ENCODE measurements at regions not wholly inside any gene's neighbourhood (a gene's known extent, or its start where the extent isn't known, plus 50 kb on each side); places are given as distances from the start of the nearest gene placed in this dataset.

DNA sequence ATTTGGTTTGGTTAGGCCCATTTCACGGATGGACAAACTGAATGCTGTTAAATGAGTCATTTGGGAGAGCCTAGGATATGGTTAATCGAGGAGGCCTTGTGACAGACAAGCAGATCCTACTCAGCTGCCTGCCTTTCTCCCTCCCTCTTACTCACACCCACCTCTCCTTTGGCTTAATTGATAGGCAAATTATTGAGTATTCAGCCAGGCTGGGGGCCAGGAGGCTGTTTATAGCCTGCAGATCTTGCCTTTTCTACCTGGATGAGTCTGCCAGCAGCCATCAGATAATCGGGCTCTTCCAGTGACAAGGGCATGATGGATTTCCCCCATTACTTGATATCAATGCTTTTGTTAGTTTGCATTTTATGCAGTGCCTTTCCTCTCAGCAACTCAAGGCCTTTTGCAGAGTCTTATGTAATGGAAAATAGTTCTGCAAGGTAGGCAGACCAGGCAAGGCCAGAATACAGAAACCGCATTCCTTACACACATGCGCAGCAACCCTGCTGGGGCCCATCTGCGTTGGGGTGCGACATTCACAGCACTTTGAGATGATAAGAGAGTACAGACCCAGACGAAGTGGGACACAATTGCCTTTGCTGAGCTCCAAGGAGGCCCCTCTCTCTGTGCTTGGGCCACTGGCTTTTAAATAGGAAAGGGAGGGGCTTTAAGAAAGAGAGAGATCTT, 96.2 kb upstream of the ATP6AP2 start:
- no peak for DNase-seq

DNA sequence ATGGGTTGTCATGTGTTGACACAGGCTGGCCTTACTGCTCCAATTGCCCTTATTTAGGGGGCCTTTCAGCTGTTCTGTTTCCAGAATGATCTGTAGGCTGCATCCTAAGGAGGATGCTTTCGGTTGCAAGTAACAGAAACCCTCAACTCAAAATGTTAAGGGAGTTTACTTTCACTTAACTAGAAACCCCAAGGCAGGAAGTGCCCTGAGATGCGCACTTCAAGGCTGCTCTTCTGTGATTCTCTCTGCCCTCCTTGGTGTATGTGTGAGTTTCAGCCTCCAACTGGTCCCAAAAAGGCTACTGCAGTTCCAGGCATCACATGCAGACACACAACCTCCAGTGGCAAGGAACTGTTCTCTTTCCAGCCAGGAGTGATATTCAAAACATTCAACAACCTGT, 97.3 kb upstream of the ATP6AP2 start:
- no peak for DNase-seq

DNA sequence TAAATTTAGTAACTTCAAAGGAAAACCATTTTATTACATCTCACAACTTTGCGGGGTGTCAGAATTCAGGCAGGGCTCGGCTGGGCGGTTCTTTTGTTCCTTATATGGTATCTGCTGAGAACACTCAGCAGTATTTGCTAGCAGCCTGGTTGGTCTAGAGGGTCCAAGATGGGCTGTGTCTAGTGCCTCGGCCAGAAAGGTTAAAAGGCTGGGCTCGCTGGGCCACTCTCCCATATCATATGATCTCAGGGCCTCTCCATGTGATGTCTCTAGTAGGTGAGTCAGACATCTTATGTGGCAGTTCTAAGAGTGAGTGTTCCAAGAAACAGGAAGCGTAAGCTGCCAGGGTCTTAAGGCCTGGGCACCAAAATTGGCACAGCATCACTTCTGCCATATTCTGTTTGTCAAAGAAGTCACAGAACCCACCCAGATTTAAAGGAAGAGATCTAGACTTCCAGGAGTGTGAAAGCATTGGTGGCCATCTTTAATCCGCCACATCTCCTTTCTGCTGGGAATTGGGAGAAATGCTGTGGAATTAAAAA, 100.9 kb upstream of the ATP6AP2 start:
- DNase-seq, result no peak

DNA sequence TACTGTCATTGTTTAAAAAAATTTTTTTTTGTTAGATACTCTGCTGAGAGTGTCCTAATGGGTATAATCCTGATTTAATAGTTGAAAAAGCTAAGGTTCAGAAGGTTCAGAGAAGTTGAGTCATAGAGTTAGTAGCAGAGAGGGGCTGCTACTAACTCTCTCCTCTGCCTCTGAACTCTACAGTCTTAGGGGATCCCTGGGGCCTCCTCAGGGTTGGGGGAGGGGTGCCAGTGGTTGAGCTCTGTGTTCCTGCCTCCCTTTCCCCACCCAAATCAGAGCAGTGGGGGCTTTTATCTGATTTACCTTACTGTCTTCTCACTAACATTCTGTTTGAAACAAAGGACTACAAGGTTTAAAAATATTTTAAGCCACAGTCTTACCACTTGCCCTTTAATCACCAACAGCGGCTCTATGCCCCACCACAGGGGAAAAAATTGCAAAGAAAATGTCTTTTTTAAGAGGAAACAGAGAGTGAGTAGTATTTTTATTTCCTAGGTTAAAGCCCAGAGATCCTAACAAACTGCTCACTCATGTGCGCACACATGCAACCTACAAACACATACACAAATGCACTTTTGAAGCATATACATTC, 102.2 kb upstream of the ATP6AP2 start:
- DNase-seq, result no peak

DNA sequence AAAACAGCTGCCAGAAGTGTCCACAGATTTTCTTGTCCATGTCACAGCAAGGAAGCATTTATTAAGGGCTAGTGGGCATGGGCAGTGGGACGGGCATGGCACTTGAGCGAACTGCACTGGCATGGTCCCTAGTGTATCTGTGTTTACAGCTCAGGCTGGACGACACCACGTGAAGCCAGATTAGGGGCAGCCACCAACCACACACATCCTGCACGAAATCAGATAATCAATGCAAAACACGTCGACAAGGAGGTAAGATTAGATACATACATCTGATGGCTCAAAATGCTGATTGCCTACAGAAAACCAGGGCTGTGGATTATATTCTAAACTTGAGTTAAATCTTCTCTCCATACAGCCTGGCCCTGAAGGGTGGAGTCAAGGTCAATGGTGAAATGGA, 103.8 kb upstream of the ATP6AP2 start:
- DNase-seq, result no peak

DNA sequence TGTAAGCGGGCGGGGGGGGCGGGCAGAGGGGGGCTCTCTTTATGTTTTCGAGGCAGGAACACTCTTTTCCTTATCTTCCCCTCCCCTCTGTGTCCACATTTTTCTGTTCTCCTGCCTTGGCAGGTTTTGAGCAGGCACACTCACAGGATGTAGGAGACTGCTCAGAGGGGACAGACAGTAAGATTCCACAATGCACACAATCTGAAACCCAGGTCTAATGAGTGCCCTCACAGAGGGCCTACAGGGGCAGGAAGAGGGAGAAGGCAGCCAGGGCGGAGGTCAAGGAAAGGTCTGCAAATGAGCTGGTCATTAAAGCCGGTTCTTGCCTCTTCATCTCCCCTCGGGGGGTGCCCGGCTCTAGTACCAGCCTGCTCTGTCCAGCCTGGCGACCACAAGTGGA, 106.1 kb upstream of the ATP6AP2 start:
- DNase-seq, result no peak

DNA sequence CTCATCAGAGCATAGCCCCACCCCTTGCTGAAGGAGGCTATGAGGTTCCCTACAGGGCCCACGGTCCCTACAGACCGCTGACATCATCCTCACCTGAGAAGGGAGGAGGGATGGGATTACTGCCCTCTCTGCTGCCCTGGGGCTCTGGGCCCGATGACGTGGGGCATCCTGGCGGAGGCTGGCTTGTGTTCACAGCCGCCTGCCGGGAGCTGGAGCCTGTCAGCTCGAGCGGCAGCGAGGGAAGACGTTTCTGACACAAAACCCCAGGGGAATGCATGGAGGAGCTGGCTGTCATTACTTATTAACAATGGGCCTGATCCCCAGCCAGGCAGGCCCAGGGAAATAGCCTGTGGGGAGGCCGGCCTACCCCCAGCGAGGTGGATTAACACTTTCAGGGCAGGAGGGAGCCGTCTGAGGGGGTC, 106.6 kb upstream of the ATP6AP2 start:
- no peak for DNase-seq

DNA sequence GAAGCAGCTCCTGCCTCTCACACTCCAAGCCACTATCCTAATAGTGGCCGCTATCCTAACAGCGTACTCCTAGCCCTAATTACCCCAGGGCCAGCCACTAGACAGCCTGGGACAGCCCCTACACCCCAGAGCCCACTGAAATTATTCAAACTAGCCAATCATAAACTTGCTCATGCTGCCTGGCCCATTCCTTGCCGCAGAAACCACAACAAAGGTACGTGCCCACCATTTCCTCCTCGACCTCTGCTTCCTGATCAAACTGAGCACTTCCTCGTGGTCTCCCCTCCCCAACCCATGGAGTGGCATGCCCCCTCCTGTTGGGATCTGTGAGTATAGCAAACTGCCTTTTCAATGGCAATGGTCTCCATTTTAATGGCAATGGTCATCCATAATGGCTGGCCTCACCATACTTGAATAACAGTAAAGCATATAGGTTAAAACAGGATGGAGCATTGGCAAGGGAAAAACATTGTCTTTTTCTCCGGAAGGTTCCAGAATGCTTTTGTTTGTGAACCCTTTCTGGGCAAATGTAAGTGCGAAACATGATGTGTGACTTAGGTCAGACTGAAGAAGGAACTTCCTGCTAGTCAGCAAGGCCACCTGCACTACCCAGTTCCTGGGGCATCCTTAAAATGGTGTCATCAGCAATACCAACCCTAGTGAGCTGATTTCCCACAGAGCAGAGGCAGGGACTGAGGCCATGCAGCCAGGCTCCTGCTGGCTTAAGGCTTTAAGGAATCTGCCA, 107.1 kb upstream of the ATP6AP2 start:
- no peak for DNase-seq

DNA sequence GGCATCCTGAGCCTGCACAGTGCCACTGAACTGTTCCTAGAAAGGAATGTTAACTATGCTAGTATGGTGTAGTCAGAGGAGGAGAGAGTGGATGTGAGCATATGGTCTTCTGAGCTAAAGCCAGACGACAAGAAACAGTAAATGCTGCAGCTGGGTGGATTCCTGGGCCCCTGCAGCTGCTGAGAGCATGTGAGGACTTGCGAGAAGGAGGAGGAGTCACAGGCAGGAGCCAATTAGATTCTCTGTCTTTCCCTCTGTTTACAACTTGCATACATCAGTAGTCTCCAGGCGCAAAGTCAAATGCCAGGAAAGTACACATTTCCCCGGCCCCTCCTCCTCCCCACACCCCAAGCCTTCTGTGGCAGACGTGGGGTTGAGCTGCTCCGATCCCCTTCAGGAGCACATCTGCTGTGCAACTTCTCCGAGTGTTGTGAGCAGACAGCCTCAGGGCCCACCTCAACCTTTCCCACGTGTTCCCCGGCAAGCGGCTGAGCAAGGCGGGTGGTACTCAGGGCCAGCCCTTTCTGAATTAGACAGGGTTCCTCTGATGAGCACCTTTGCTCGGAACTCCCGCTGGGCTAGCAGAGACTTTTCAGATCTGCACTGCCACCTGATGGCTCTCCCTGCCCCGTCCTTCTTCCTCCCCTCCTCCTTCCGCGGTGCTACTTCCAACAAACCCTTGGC, 108.7 kb upstream of the ATP6AP2 start:
- no peak for DNase-seq

DNA sequence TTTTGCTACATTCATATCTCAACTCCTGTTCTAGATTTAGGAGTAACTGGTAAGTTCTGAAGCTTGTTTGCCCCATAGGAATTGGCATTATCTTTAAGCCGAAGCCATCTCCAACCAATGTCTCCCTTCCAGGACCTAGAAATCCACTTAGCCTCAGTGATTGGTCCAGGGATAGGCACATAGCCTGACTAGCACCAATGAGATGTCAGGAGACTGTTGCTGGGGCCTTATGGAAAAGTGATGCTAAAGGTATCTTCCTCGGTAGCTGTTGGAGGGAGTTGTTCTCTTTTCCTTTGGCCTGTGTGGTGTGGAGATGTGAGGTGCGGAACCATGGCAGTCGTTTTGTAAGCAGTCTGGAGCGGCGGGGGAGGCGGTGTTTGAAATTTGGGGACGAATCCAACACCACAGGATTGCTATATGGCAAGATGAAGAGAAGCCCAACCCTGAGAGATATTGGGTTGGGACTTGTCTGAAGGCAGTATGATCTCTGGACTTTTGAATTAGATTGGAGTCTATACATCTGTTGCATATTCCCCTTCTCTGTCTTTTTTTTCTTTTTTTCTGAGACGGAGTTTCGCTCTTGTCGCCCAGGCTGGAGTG, 109.8 kb upstream of the ATP6AP2 start:
- DNase-seq, result no peak

DNA sequence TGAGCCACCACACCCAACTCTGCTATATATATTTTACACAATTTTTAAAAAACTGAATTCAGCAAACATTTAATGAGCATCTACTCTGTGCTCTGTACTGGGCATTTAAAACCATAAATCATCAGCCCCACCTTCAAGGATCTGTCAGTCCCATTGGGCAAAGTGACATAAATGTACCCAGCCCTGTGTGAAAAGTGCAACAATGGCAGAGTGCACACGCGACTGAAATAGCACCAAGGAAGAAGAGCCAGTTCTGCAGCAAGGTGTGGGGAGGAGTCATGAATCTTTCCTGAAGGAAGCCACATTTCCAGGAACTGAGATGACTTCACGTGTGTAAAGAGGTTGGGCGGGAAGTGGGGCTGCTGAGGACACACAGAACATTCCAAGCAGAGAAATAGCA, 111.5 kb upstream of the ATP6AP2 start:
- no peak for DNase-seq

DNA sequence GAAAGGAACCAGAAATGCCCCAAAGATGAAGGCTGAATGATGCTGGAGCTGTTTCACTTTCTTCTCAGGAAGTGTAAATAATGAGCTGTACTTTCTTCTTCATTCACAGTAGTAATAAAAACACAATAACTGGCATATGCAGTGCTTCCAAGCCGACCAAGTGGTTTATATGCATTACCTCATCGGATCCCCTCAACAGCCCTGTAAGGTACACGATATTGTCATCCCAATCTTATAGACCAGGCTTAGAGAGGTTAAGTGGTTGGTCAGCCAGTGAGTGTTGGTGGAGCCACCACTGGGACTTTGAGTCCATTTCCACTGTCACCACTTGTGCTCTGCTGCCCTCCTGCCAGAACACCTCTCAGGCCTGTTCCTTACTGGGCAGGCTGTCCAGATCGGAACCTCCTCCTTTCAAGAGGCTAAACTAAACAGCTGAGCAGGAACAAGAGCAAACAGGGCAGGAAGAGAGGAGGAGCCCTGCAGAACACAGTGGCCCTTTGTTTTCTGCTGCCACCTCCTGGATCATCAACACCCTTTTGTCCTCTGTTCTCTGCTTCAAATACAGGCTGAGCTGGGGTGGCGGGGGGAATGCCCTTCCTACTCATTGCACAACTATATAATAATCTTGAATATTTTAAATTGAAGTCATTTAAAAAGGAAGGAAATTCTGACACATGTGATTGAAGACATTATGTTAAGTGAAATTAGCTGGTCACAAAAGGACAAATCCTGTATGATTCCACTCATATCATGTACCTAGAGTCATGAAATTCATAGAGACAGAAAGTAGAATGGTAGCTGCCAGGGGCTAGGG, 112.5 kb upstream of the ATP6AP2 start:
- DNase-seq, result no peak

DNA sequence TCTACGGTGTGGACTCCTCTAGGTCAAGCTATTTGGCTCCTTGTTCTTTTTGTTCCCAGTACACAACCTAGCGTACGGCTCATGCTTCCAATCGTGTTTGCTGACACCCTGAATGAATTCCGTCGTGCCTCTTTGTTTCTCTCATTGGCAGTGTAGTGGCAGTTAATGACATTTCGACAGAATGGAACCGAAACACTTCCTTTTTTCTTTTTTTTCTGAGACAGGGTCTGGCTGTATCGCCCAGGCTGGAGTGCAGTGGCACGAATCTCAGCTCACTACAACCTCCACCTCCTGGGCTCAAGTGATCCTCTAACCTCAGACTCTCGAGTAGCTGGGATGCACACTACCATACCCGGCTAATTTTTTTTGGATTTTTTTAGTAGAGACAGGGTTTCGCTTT, 113.3 kb upstream of the ATP6AP2 start:
- DNase-seq, result no peak

DNA sequence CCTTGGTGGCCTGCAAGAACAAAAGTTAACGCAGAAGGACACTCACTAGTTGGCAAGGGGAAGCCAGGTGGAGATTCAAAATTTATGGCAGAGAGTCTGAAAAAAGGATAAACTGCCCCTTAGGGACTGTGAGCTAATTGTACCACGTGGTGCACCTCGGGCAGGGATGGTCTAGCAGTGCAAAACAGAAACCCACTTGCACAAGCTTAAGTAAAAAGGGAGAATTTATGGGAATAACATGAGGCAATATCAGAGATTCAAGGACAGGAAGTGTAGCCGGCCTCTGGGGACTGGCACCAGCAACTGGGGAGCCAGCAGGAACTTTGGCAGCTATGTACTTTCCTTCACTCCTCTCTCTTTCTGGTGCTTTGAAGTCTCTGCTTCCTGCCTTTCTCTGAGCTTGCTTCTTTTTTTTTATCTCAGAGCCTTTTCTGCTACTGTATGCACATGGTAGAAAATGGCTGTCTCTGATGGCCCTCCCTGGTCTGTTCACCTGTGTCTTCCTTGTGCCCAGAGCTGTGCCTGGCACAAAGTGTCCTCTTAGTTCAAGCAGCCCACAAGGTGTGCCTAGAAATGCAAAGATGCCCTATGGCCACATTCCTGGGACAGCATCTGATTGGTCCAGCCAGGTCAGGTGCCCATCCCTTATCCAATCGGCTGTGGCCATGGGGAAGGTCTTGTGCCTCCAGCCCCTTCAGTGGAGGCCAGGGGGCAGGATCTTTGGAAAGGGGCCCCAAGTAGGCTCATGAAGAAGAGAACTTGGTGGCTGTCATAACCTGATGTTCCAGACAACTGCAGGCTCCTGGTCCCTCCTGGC, 114.8 kb upstream of the ATP6AP2 start:
- DNase-seq, result no peak

DNA sequence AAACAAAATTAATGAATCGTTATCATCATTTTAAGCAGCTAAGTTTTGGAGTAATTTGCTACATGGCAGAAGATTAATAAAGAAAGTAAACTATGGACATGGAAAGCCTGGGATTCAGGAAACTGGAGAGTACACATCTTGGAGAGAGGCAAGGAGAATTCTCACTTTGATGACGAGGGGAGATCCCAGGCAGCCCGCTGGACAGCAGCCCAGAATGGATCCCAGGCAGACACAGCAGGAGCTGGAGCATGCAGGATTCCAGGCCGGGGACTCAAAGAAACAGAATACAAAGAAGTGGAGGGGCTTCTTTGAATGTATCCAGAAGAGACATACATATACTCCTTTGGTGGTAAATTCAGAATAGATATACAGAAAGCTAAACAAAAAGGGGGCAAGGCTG, 118.0 kb upstream of the ATP6AP2 start:
- no peak for DNase-seq

DNA sequence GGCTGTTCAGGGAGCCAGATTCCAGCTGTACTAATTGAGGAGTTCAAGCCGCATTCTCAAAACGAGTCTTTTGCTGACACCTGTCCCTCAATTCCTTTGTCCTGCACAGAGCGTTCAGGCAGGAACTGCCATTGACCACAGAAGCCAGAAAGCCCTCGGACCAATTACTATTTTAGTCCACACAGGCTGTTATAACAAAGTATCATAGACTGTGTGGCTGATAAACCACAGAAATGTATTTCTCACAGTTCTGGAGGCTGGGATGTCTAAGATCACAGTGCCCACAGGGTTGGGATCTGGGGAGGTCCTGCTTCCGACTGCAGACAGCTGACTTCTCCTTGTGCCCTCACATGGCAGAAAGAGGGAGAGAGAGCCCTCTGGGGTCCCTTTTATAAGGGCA, 119.8 kb upstream of the ATP6AP2 start:
- DNase-seq, result no peak

DNA sequence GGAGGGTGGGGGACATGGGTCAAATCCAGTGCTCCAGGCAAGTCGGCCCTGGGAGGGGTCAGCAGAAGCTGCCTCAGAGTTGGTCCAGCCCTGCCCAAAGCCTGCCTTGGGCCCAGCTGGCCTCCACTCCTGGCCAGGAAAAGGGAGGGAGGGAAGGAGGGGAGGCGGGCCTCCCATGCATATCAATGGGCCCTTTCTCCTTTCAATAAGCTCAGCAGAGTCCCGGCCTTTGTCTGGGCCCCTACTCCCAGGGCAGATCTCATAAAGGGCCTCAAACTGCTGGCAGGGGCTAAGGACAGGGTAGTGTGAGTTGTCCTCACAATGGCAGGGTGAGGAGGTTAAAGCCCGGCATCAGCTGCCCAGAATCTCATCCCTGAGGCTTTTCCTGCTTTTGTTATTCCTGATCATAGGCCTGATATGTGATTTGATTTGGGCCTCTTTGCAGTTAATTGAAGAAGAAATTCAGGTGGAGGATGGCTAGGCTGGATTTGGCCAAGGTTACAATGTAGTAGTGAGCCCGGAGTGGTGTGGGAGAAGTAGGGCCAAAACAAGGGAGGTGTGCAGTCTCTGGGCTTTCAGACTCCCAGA, 121.1 kb upstream of the ATP6AP2 start:
- DNase-seq, result no peak

DNA sequence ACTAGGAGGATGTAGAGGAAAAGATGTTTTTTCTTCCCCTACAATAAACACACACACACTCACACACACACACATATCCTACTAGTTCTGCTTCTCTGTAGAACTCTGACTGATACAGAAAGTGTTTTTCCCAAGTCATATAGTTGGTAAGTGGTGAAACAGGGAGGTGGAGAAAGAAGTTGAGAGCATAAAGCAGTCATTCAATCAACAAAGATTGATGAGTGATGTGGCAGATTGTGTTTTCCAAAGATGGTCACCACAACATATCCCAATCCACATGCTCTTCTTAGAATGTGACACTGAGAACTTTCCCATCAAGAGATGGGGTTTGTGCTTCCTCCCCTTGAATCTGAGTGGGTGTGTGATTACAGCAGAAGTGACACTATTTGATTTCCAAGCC, 123.4 kb upstream of the ATP6AP2 start:
- DNase-seq, result no peak

DNA sequence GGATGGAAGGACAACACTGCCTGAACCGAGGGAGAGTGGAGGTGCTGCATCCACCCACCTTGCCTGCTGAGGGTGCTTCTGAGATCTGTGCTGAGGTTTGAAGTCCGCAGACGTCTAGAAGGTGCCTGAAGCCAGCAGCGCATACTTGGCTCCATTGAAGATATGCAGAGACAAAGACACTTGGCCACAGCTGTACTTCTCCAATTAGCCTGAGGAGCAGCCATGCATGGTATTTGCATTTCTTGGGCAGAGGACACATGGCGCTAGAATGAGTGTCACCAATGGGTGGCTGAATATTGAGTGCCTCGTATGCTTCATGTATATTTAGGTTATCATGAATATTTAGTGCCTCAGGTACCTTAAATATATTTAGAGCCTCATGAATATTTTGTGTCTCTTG, 128.7 kb upstream of the ATP6AP2 start:
- DNase-seq, result no peak

DNA sequence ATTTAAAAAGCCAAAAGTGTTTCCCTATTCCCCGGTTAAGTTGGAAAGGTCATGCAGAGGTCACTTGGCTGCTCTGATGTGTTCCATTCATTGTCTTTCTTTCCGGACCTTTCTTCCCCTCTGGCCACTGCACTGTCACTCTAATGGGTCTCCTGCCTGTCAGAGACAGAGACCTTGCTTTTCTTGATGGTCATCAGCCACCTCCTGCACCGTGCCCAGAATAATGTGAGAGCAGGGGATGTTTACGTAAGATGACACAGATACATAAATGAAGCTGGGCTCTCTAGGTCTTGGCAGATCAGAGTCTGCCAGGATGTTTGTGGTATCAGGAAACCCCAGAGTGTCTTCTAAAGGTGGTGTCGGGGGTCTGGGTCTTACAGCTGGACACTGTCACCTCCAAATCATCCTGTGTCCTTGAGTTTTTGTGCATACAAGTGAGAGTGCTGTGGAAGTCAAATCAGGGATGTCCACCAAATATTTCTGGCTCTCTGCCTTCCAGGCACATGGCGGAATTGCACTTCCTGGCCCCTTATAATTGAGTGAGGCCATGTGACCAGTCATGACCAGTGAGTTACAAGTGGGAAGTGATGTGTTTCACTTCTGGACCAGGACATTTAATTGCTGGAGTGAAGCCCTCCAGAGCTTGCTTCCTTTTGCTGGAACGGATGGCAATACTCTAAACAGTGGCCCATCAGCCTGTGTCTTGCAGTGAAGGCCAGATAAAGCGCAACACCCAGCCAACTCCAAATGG, 130.6 kb upstream of the ATP6AP2 start:
- DNase-seq, result no peak

Data from activated T-cell treated with anti-CD3 and anti-CD28 coated beads for 4 hours (primary cell).